ENCODE measurements at regions not wholly inside any gene's neighbourhood (a gene's known extent, or its start where the extent isn't known, plus 50 kb on each side); places are given as distances from the start of the nearest gene placed in this dataset.

DNA sequence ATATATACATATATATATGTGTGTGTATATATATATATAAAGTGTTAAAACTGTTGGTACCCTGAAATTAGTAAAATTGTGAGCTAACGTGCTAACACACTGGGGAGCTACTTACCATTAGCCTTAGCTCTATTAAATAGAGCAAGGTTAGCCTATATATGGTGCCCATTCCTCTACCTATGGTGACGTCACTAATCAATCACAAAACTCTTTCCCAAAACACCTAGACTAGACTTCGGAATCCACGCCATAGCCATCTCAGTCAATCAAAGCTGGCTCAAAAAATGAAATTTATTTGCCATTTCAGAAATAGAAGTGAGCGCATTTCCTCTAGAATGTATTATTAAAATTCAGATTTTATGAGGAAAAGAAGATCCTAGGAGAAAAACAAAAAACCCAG is 229.0 kb upstream of the TENM3 start:
- Histone ChIP-seq H3K4me1 (no peaks in the 10 kb centered on the region), H3K9me3 (no peaks in the 10 kb centered on the region), H3K36me3 (no peaks in the 10 kb centered on the region), H3K27ac (no peak overlapping the region), H3K27me3 (no peaks in the 10 kb centered on the region), H3K4me3 (no peak overlapping the region)
- TF ChIP-seq POLR2A (IDR thresholded peaks at IDR 0.05) = no peak
- TF ChIP-seq, protein P1, sequence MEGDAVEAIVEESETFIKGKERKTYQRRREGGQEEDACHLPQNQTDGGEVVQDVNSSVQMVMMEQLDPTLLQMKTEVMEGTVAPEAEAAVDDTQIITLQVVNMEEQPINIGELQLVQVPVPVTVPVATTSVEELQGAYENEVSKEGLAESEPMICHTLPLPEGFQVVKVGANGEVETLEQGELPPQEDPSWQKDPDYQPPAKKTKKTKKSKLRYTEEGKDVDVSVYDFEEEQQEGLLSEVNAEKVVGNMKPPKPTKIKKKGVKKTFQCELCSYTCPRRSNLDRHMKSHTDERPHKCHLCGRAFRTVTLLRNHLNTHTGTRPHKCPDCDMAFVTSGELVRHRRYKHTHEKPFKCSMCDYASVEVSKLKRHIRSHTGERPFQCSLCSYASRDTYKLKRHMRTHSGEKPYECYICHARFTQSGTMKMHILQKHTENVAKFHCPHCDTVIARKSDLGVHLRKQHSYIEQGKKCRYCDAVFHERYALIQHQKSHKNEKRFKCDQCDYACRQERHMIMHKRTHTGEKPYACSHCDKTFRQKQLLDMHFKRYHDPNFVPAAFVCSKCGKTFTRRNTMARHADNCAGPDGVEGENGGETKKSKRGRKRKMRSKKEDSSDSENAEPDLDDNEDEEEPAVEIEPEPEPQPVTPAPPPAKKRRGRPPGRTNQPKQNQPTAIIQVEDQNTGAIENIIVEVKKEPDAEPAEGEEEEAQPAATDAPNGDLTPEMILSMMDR (IDR thresholded peaks at IDR 0.05 in 4 of 5, conservative IDR thresholded peaks at IDR 0.05 in 1 of 5) = no peak
- intact Hi-C loops (cut with DNase I; ENCODE audit: low total_unique reads) = no loop called here
- in situ Hi-C loops (cut with MboI; ENCODE audit: low sequenced_read_pairs in 4 of 4) = no loop called here
- ATAC-seq (no peak), DNase-seq (no peak)

DNA sequence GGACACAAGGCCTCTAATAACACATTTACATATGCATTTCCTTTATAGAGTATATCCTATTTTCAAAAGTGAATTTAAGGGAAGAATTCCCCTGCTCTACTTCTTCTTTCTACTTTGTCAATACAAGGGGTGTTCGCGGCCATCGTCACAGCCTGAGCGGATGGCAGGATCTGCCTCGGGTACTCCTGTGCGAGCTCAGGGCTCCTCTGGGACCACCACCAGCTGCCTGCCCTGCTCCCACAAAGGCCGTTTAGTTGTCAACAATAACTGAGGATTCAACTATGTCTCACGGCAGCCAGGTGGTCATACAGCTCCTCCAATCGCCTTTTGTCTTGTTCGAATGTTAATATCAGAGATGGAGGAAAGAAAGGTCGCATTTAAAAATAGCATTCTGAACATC is 228.2 kb upstream of the TENM3 start:
- no peaks in the 10 kb centered on the region for H3K4me1 ChIP-seq
- in situ Hi-C loops (cut with MboI; ENCODE audit: low sequenced_read_pairs in 4 of 4) (no loop called here), intact Hi-C loops (cut with DNase I; ENCODE audit: low total_unique reads) (no loop called here)
- TF ChIP-seq, protein P1 (IDR thresholded peaks at IDR 0.05 in 4 of 5, conservative IDR thresholded peaks at IDR 0.05 in 1 of 5) = no peak
- no peak for TF ChIP-seq POLR2A (IDR thresholded peaks at IDR 0.05)
- H3K27ac ChIP-seq = no peak overlapping the region
- no peak overlapping the region for H3K4me3 ChIP-seq
- H3K27me3 ChIP-seq = no peaks in the 10 kb centered on the region
- ATAC-seq (no peak), DNase-seq (no peak)
- H3K36me3 ChIP-seq = no peaks in the 10 kb centered on the region
- H3K9me3 ChIP-seq = no peaks in the 10 kb centered on the region

DNA sequence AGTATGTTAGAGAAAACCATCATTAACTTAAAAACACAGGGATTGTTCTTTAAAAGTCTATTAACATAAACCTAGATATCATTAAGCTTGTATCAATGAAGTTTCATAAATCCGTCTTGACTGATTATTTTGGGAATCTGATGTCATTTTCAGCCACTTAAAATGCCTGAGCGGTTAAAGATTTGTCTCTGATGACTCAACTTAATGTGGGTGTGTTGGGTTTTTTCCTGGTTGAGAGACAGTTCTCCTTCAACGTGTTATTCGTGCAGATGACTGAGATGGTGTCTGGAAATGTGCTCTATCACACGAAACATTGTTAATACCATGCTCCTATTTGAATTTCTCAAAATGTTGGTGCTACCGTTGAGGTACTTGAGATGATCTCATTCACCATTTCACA is 227.3 kb upstream of the TENM3 start:
- intact Hi-C loops (cut with DNase I; ENCODE audit: low total_unique reads) (no loop called here), in situ Hi-C loops (cut with MboI; ENCODE audit: low sequenced_read_pairs in 4 of 4) (no loop called here)
- no peaks in the 10 kb centered on the region for H3K4me1 ChIP-seq
- no peak overlapping the region for H3K4me3 ChIP-seq
- no peak overlapping the region for H3K27ac ChIP-seq
- DNase-seq = no peak
- no peaks in the 10 kb centered on the region for H3K36me3 ChIP-seq
- H3K27me3 ChIP-seq = no peaks in the 10 kb centered on the region
- ATAC-seq = no peak
- H3K9me3 ChIP-seq = no peaks in the 10 kb centered on the region
- TF ChIP-seq, protein P1 (IDR thresholded peaks at IDR 0.05 in 4 of 5, conservative IDR thresholded peaks at IDR 0.05 in 1 of 5) = no peak
- TF ChIP-seq POLR2A (IDR thresholded peaks at IDR 0.05) = no peak

DNA sequence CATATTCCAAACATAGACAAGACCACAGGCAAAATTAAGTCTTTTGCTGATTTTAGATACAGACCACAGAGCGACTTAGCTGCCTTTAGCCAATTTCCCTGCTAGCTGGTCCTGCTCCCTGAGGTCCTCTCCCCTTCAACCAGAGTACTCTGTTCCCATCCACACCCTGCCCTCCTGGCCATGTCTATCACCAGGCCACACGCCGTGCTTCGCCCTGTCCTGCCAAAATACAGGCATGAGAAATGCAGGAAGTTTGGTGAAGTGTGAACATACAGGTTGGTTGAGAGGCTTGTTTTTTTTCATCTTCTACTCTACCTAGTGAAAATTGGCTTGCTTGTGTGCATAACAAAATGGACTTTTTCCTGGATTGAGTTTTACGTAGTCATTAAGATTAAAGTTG is 226.2 kb upstream of the TENM3 start:
- ATAC-seq (no peak), DNase-seq (no peak)
- Histone ChIP-seq H3K27ac (no peak overlapping the region), H3K36me3 (no peaks in the 10 kb centered on the region), H3K4me1 (no peaks in the 10 kb centered on the region), H3K9me3 (no peaks in the 10 kb centered on the region), H3K27me3 (no peaks in the 10 kb centered on the region), H3K4me3 (no peak overlapping the region)
- intact Hi-C loops (cut with DNase I; ENCODE audit: low total_unique reads) (no loop called here), in situ Hi-C loops (cut with MboI; ENCODE audit: low sequenced_read_pairs in 4 of 4) (no loop called here)
- TF ChIP-seq, protein P1 (IDR thresholded peaks at IDR 0.05 in 4 of 5, conservative IDR thresholded peaks at IDR 0.05 in 1 of 5) = no peak
- no peak for TF ChIP-seq POLR2A (IDR thresholded peaks at IDR 0.05)

DNA sequence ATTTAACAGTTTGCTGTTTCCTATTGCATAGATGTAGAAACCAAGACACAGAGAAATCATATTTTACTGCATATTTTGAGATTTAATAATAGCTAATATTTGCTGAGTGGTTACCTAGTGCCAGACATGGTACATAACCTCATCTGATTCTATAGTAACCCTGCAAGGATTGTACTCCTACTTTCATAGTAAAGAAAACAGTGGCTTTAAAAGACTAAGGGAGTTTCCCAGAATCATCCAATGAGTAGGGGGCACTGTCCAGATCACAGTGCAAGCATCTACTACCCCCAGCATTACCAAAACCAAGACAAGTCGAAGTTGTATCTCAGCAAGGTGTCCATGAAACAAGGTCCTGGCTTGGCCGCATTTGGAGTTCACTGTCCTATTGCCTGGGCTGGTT is 224.5 kb upstream of the TENM3 start:
- no peak overlapping the region for H3K4me3 ChIP-seq
- no peaks in the 10 kb centered on the region for H3K27me3 ChIP-seq
- no peaks in the 10 kb centered on the region for H3K4me1 ChIP-seq
- no peaks in the 10 kb centered on the region for H3K36me3 ChIP-seq
- ATAC-seq (no peak), DNase-seq (no peak)
- in situ Hi-C loops (cut with MboI; ENCODE audit: low sequenced_read_pairs in 4 of 4) = no loop called here
- no peak overlapping the region for H3K27ac ChIP-seq
- intact Hi-C loops (cut with DNase I; ENCODE audit: low total_unique reads) = no loop called here
- TF ChIP-seq, protein P1 (IDR thresholded peaks at IDR 0.05 in 4 of 5, conservative IDR thresholded peaks at IDR 0.05 in 1 of 5) = no peak
- TF ChIP-seq POLR2A (IDR thresholded peaks at IDR 0.05) = no peak
- no peaks in the 10 kb centered on the region for H3K9me3 ChIP-seq

All from gastrocnemius medialis (tissue), 4 donors.